Mesothelial cell of epicardium (in vitro differentiated cells): ENCODE measurements at regions not wholly inside any gene's neighbourhood (a gene's known extent, or its start where the extent isn't known, plus 50 kb on each side); places are given as distances from the start of the nearest gene placed in this dataset.

Source experiments
- DNase-seq, 2 experiments: peaks; one replicate each; pipeline ENCODE4 v3.0.0; 2021; ENCODE audit warnings: low spot score in 2 of 2; ENCODE audit not compliant: unreplicated experiment in 2 of 2
- H3K27ac Mint-ChIP-seq: 2 replicates; pipeline ENCODE4 v1.8.0; 2021; ENCODE audit warnings: mixed read lengths
- H3K27me3 Mint-ChIP-seq: 2 replicates; pipeline ENCODE4 v1.8.0; 2021; ENCODE audit warnings: low read depth, mixed read lengths
- H3K36me3 Mint-ChIP-seq: 2 replicates; pipeline ENCODE4 v1.8.0; 2021; ENCODE audit warnings: mixed read lengths
- H3K4me1 Mint-ChIP-seq: 2 replicates; pipeline ENCODE4 v1.8.0; 2021; ENCODE audit warnings: mixed read lengths
- H3K4me3 Mint-ChIP-seq: 2 replicates; pipeline ENCODE4 v1.8.0; 2021; ENCODE audit warnings: mild to moderate bottlenecking, moderate library complexity, mixed read lengths
- H3K9me3 Mint-ChIP-seq: 2 replicates; pipeline ENCODE4 v1.8.0; 2021; ENCODE audit warnings: mixed read lengths
- TF ChIP-seq, protein P1 (sequence below): fragments of 200-600 bp; sonication (generic); IDR thresholded peaks from one replicate; pipeline ENCODE4 v1.5.0; 2021; ENCODE audit warnings: antibody characterized with exemption; ENCODE audit not compliant: unreplicated experiment

DNA sequence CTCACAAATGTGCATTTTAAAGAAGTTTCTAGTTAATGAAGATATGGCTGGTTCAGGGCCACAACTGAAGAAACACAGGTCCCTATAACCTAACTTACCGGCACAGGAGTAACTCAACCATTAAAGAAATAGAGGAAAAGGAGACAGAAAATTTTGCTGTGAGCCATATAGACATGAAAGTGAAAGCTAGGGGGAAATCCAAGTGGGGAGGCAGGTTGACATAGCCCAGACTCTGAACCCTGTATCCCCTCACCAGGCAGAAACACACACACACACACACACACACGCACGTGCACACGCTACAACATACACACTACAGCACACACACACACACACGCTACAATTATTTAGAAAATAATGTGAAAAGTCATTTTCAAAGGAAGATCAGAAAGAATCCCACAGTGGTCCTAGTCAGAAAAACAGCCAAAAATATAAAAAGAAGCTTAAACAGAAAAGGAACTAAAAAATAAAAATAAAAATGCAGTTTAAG is 856.4 kb upstream of the CDH6 start:
- TF ChIP-seq, protein P1, sequence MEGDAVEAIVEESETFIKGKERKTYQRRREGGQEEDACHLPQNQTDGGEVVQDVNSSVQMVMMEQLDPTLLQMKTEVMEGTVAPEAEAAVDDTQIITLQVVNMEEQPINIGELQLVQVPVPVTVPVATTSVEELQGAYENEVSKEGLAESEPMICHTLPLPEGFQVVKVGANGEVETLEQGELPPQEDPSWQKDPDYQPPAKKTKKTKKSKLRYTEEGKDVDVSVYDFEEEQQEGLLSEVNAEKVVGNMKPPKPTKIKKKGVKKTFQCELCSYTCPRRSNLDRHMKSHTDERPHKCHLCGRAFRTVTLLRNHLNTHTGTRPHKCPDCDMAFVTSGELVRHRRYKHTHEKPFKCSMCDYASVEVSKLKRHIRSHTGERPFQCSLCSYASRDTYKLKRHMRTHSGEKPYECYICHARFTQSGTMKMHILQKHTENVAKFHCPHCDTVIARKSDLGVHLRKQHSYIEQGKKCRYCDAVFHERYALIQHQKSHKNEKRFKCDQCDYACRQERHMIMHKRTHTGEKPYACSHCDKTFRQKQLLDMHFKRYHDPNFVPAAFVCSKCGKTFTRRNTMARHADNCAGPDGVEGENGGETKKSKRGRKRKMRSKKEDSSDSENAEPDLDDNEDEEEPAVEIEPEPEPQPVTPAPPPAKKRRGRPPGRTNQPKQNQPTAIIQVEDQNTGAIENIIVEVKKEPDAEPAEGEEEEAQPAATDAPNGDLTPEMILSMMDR: no peak
- peaks cover 9% of the 10 kb centered on the region for H3K9me3 Mint-ChIP-seq
- no peak overlapping the region for H3K4me3 Mint-ChIP-seq
- H3K4me1 Mint-ChIP-seq: no peaks in the 10 kb centered on the region
- H3K27ac Mint-ChIP-seq: no peak overlapping the region
- H3K36me3 Mint-ChIP-seq: no peaks in the 10 kb centered on the region
- no peaks in the 10 kb centered on the region for H3K27me3 Mint-ChIP-seq
- no peak for DNase-seq

DNA sequence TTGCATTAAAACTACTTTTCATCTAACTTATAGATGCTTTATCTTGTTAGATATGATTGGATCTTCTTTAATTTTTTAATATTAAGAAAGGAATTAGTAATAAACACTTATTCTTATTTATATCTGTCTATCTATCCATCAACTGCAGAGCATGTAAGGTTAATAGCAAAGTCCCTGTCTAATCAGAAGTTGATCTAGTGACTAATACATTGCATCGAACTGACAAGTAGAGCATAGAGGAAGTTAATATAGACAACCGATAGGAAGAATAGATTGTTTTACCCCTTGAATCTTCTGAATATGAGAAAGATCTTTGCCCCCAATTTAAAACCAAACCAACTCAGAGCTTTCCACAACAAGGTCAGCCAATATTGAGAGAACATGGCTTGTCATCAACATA is 862.0 kb upstream of the CDH6 start:
- no peak overlapping the region for H3K4me3 Mint-ChIP-seq
- no peaks in the 10 kb centered on the region for H3K36me3 Mint-ChIP-seq
- H3K27me3 Mint-ChIP-seq: no peaks in the 10 kb centered on the region
- TF ChIP-seq, protein P1: no peak
- no peak overlapping the region for H3K27ac Mint-ChIP-seq
- no peak for DNase-seq
- no peaks in the 10 kb centered on the region for H3K4me1 Mint-ChIP-seq
- peaks cover 9% of the 10 kb centered on the region for H3K9me3 Mint-ChIP-seq

DNA sequence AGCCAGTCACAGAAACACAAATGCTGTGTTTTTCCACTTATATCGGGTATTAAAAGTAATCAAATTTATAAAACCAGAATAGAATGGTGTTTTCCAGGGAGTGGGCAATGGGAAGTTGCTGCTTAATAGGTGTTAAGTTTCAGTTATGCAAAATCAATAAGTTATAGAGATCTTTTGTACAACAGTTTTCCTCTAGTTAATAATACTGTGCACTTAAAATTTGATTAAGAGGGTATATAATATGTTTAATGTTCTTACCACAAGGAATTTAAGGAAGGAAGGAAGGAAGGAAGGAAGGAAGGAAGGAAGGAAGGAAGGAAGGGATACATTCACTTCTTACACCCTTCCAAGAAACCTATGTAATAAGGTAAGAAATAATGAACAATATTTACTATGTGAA is 867.7 kb upstream of the CDH6 start:
- H3K4me3 Mint-ChIP-seq: no peak overlapping the region
- H3K27ac Mint-ChIP-seq: no peak overlapping the region
- no peaks in the 10 kb centered on the region for H3K27me3 Mint-ChIP-seq
- TF ChIP-seq, protein P1: no peak
- no peak for DNase-seq
- H3K36me3 Mint-ChIP-seq: no peaks in the 10 kb centered on the region
- H3K9me3 Mint-ChIP-seq: no peaks in the 10 kb centered on the region
- H3K4me1 Mint-ChIP-seq: no peaks in the 10 kb centered on the region

DNA sequence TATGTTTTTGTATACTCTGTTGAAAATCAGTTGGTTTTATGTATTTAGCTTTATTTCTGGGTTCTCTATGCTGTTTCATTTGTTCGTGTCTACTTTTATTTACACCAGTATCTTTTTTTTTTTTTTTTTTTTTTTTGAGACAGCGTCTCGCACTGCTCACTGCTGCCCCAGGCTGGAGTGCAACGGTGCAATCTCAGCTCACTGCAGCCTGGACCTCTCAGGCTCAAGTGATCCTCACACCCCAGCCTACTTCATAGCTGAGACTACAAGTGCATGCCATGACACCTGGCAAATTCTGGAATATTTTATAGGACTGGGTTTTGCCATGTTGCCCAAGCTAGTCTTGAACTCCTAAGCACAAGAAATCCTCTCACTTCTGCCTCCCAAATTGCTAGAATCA is 869.4 kb upstream of the CDH6 start:
- DNase-seq: no peak
- no peaks in the 10 kb centered on the region for H3K36me3 Mint-ChIP-seq
- no peak overlapping the region for H3K27ac Mint-ChIP-seq
- H3K4me3 Mint-ChIP-seq: no peak overlapping the region
- no peaks in the 10 kb centered on the region for H3K27me3 Mint-ChIP-seq
- no peaks in the 10 kb centered on the region for H3K9me3 Mint-ChIP-seq
- H3K4me1 Mint-ChIP-seq: no peaks in the 10 kb centered on the region
- TF ChIP-seq, protein P1: no peak

DNA sequence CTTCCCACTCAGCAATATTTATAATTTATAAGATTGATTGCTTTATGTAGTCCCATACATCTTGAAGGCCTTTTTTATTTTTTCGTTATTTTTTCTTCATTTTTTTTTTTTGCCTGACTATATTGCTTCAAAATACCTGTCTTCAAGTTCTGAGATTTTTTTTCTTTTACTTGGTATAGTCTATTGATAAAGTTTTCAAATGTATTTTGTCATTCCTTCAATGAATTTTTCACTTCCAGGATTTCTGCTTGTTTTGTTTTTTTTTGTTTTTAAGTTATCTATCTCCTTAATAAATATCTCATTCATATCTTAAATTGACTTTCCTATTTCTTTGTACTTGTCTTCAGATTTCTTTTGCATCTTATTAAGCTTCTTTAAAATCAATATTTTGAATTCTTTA is 905.6 kb upstream of the CDH6 start:
- no peaks in the 10 kb centered on the region for H3K27me3 Mint-ChIP-seq
- TF ChIP-seq, protein P1: no peak
- peaks cover 30% of the 10 kb centered on the region for H3K9me3 Mint-ChIP-seq
- no peak for DNase-seq
- no peaks in the 10 kb centered on the region for H3K4me1 Mint-ChIP-seq
- no peak overlapping the region for H3K27ac Mint-ChIP-seq
- no peaks in the 10 kb centered on the region for H3K36me3 Mint-ChIP-seq
- no peak overlapping the region for H3K4me3 Mint-ChIP-seq

DNA sequence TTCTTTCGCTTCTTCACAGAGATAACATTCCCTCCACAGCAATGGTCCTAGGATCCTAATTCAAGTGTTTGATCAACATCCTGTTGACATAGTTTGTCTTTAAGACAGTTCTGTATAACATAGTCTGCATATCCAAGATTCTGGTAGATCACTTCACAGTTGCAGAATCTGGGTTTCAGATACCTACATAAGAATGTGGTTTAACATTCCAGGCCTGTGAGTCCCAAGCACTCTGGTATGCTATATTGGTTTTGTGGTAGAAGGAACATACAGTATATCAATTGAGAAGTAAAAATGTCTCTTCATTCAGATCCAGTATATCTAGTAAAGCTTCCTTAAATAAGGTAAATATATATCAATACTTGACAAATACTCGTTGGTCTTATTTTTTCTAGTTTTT is 914.2 kb upstream of the CDH6 start:
- TF ChIP-seq, protein P1: no peak
- Mint-ChIP-seq H3K4me3 (no peak overlapping the region), H3K4me1 (no peaks in the 10 kb centered on the region), H3K27ac (no peak overlapping the region), H3K27me3 (no peaks in the 10 kb centered on the region), H3K9me3 (peaks cover 26% of the 10 kb centered on the region), H3K36me3 (no peaks in the 10 kb centered on the region)
- no peak for DNase-seq
